C4-2B (cell line): ENCODE measurements at regions not wholly inside any gene's neighbourhood (a gene's known extent, or its start where the extent isn't known, plus 50 kb on each side); places are given as distances from the start of the nearest gene placed in this dataset.

ENCODE experiments used
- H3K27ac ChIP-seq: fragments of 450-650 bp; 2 replicates; pipeline ENCODE4 v1.5.1; 2017
- ZFX ChIP-seq: fragments of 450-650 bp; IDR thresholded peaks from 2 replicates; pipeline ENCODE4 v1.6.1; 2017
- TF ChIP-seq, protein P1 (sequence below): fragments of 450-650 bp; conservative IDR thresholded peaks from 2 replicates; pipeline ENCODE4 v1.5.1; 2017; ENCODE audit warnings: mild to moderate bottlenecking

DNA sequence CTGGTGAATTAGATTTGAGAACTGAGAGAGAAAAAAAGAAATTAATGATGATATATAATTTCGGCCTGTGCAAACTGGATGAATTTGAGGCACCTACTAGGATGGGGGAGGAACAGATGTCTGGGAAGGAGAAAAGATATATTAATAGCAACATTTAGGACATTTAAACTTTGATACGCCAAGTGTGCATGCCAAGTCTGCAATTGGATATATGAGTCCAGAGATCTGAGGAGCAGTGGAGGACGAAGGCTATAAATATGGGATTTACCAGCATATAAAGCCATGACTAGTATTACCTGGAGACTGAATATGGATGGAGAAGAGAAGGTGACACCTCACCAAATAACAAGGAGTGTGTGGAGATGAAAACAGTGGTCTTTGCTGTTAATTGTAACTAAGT, 272.6 kb upstream of the HSF2 start:
- H3K27ac ChIP-seq = no peak overlapping the region
- TF ChIP-seq, protein P1, sequence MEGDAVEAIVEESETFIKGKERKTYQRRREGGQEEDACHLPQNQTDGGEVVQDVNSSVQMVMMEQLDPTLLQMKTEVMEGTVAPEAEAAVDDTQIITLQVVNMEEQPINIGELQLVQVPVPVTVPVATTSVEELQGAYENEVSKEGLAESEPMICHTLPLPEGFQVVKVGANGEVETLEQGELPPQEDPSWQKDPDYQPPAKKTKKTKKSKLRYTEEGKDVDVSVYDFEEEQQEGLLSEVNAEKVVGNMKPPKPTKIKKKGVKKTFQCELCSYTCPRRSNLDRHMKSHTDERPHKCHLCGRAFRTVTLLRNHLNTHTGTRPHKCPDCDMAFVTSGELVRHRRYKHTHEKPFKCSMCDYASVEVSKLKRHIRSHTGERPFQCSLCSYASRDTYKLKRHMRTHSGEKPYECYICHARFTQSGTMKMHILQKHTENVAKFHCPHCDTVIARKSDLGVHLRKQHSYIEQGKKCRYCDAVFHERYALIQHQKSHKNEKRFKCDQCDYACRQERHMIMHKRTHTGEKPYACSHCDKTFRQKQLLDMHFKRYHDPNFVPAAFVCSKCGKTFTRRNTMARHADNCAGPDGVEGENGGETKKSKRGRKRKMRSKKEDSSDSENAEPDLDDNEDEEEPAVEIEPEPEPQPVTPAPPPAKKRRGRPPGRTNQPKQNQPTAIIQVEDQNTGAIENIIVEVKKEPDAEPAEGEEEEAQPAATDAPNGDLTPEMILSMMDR = no peak
- no peak for TF ChIP-seq ZFX

DNA sequence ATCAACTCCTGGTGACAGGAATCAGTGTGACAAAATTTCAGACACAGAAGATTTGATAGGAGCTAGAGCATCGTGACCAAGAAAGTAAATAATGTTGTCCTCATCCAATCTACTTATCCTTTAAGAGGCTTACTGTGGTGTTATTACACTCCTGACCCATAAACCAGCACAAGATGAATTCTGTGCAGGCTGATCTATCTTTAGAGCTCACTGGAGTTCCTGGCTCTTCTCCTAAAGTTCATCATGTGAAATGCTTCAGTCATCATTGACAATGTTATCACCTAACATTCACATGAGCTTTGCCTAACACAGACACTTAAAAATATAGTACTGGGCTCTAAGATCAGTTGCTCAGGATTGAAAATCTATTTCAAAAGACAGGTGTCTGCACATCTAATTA, 271.0 kb upstream of the HSF2 start:
- no peak overlapping the region for H3K27ac ChIP-seq
- no peak for TF ChIP-seq ZFX

DNA sequence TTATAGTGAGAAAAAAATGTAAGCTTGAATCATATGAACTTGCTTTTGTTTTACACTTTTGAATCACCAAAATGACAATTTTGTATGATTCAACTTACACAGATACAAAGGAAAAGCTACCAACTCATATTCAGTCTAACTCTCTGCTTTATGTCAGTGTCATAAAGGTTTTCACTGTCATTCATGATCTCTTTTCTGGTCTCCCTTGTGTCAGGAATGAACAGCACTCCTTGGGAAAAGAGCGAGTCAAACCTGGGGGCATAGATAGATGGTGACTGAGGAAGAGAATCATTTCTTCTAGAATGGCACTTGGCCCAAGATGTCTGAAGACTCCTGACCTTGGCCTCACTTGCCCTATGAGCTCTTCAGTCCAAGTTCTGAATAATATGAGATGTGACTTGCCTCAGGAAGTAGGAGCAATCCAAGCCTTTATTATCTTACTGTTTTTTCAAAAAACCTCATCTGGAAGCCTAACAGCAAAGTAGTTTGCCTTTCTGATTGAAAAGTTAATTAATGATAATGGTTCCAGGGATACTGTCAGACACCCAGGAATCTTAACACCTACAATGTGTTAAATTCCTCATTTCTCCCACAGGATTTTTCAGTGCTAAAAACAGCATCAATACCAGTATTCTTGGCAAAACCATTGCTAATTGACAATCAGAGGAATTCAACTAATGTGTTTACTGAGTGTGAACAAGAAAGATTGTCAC, 270.0 kb upstream of the HSF2 start:
- TF ChIP-seq, protein P1 = no peak
- no peak for TF ChIP-seq ZFX
- H3K27ac ChIP-seq = no peak overlapping the region

DNA sequence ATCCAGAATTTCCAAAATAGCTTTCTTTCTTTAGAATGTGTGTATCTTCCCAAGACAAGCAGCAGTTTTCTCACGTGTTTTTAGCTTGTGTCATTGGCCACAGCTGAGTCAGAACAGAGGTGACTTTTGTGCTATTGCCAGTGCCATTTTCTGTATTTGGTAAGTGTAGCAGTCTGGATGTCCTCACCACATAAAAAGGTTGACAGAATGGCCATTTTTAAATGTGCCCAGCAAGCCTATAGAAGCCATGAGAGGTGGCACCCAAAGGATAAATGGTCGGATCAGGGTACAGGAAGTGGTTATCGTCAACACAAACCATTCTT, 269.5 kb upstream of the HSF2 start:
- TF ChIP-seq, protein P1 = no peak
- TF ChIP-seq ZFX = no peak
- no peak overlapping the region for H3K27ac ChIP-seq

DNA sequence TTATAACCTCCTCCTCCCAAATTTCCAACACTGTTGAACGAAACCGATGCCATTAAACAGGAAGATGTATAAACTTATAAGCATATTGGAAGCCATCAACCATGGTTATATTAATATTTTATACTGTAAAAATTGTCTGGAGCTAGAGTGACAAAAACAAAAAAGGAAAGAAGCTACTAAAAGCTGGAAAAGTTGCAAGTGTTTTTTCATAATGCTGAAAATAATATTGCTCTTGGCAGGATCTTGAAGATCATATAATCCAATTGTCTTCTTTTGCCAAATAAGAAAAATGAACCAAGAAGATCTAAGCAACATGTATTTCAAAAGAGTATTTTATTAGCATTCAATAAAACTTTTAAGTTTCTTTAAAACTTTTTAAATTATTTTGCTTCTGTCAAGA, 268.9 kb upstream of the HSF2 start:
- no peak overlapping the region for H3K27ac ChIP-seq
- TF ChIP-seq ZFX = no peak
- TF ChIP-seq, protein P1 = no peak

DNA sequence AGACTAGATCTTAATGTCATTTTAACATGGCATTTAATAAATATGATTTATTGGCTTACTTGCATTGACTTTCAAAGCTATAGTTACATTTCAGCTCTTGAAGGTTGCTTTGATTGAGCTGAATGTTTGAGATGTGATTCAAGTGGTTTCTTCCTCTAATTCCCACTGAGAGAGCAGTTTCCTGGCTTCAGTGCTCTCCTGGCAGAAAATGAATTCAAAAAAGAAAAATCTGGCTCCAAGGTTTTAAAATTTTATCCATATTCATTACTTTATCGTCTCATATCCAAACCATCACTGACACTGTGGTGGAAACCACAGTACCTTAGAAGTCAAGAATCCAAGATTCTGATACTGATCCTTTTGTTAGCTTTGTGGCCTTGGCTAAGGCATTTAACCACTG, 263.1 kb upstream of the HSF2 start:
- TF ChIP-seq, protein P1 = no peak
- no peak for TF ChIP-seq ZFX

DNA sequence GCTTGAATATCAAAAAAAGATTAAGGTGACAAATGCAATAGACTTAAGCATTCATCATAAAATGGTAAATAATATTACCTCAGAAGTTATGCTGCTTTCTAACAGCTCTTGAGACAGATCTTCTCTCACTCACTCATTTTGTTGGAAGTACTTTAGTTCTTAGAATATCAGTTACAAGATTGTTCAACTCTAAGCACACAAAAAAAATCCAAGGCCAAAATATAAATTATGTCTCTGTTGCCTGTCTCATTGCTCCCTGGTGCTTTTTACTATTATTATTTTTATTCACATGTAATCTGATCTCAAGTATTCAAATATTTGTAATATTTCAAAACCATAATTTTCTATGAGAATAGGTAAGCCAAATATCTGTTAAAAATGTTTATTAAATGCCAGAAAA, 259.4 kb upstream of the HSF2 start:
- no peak overlapping the region for H3K27ac ChIP-seq
- TF ChIP-seq ZFX = no peak
- TF ChIP-seq, protein P1 = no peak

More for the DNA sequence above, 263.1 kb upstream of the HSF2 start:
- H3K27ac ChIP-seq = no peak overlapping the region

DNA sequence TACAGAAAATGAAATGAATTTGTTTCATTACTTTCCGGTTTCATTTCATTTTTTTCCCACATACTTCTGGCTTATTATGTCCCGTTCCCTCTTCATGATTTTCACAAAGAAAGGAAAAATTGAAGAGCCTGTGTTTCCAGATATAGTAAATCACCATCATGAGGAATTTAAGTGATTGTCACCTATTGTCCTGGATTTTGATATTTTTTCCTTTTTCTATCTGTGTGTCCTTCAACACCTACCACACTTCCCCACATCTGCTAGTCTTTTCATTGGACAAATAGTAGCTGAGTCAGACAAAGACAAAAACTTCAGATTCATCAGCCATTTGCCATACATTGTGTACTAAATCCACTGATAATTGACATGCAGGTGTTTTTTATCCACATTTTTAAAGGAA, 258.2 kb upstream of the HSF2 start:
- H3K27ac ChIP-seq = no peak overlapping the region
- TF ChIP-seq, protein P1 = no peak
- no peak for TF ChIP-seq ZFX
